Activated CD8-positive, alpha-beta T cell treated with anti-CD3 and anti-CD28 coated beads for 36 hours (primary cell): ENCODE measurements at regions not wholly inside any gene's neighbourhood (a gene's known extent, or its start where the extent isn't known, plus 50 kb on each side); places are given as distances from the start of the nearest gene placed in this dataset.

Experiments
- ATAC-seq: fragments of 200-7000 bp; cut with Tn5 transposase; one replicate; pipeline ENCODE4 v1.10.0; 2021; ENCODE audit warnings: mild to moderate bottlenecking, moderate library complexity
- CTCF ChIA-PET: fragments of 350-600 bp; sonication (Branson Sonifier 250); formaldehyde crosslinking; loops from one replicate; lab custom pipeline; 2021; ENCODE audit warnings: antibody characterized with exemption; lab: Charles Lee
- POLR2A ChIA-PET: fragments of 350-600 bp; sonication (Branson Sonifier 250); formaldehyde crosslinking; loops from one replicate; lab custom pipeline; 2021; ENCODE audit warnings: antibody characterized with exemption; lab: Charles Lee
- DNase-seq: peaks from one replicate; pipeline ENCODE4 v3.0.0-alpha.2; 2020
- H3K27ac Mint-ChIP-seq: one replicate; pipeline ENCODE4 v1.8.0; 2021; ENCODE audit warnings: mild to moderate bottlenecking, mixed read lengths
- H3K27me3 Mint-ChIP-seq: one replicate; pipeline ENCODE4 v1.8.0; 2021; ENCODE audit warnings: mixed read lengths
- H3K36me3 Mint-ChIP-seq: one replicate; pipeline ENCODE4 v1.8.0; 2021; ENCODE audit warnings: low read depth, mixed read lengths
- H3K4me1 Mint-ChIP-seq: one replicate; pipeline ENCODE4 v1.8.0; 2021; ENCODE audit warnings: low read depth, mixed read lengths
- H3K4me3 Mint-ChIP-seq: one replicate; pipeline ENCODE4 v1.8.0; 2021; ENCODE audit warnings: mild to moderate bottlenecking, moderate library complexity, mixed read lengths
- H3K9me3 Mint-ChIP-seq: one replicate; pipeline ENCODE4 v1.8.0; 2021; ENCODE audit warnings: mixed read lengths
- CTCF ChIP-seq: fragments of 200-600 bp; IDR thresholded peaks from one replicate; pipeline ENCODE4 v1.8.0; 2022; ENCODE audit warnings: antibody characterized with exemption, mild to moderate bottlenecking
- intact Hi-C: fragments of 100-400 bp; cut with micrococcal nuclease; formaldehyde crosslinking; loops from one replicate; pipeline ENCODE4 v1.10.0; 2022

- DNase-seq (no peak), ATAC-seq (no peak)
- H3K27me3 Mint-ChIP-seq: peaks cover 48% of the 10 kb centered on the region
- intact Hi-C loops: no loop called here
- H3K36me3 Mint-ChIP-seq: no peaks in the 10 kb centered on the region
- H3K4me3 Mint-ChIP-seq: no peak overlapping the region
- CTCF ChIA-PET: no interaction called here
- TF ChIP-seq CTCF: no peak
- H3K4me1 Mint-ChIP-seq: peaks cover 3% of the 10 kb centered on the region
- H3K9me3 Mint-ChIP-seq: no peaks in the 10 kb centered on the region
- H3K27ac Mint-ChIP-seq: no peak overlapping the region
- POLR2A ChIA-PET: no interaction called here
These were observed 63.4 kb upstream of the GATA2 start for GRCh38 chr3:128556384-128556783.

DNA sequence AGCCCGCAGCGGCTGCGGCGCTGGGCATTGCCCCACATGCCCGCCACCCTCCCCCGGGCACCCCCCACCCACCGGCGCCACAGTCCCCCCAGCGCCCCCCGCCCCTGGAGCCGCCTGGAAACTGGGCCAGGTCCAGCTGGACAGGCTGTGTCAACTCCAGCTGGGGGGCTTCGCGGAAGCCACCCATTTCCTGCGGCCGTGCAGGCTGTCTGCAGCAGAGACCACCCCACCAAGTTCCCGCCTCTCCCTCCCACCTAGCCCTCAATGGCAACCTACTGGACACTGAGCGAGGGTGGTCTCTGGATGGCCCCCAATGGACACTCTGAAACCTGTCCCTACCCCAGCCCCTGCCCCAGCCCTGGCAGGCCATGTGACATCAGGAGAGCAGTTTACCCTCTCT, 62.8 kb upstream of the GATA2 start:
- Mint-ChIP-seq H3K36me3 (no peaks in the 10 kb centered on the region), H3K27ac (no peak overlapping the region), H3K4me1 (peaks cover 3% of the 10 kb centered on the region), H3K4me3 (no peak overlapping the region), H3K9me3 (no peaks in the 10 kb centered on the region), H3K27me3 (peaks cover 47% of the 10 kb centered on the region)
- ATAC-seq (no peak), DNase-seq (no peak)
- POLR2A ChIA-PET: no interaction called here
- intact Hi-C loops: no loop called here
- CTCF ChIA-PET: no interaction called here
- TF ChIP-seq CTCF: no peak

GRCh38 chr3:128555098-128555825, 62.3 kb upstream of the GATA2 start:
- POLR2A ChIA-PET: no interaction called here
- TF ChIP-seq CTCF: no peak
- CTCF ChIA-PET: no interaction called here
- H3K4me3 Mint-ChIP-seq: no peak overlapping the region
- H3K27ac Mint-ChIP-seq: no peak overlapping the region
- peaks cover 3% of the 10 kb centered on the region for H3K4me1 Mint-ChIP-seq
- no peaks in the 10 kb centered on the region for H3K9me3 Mint-ChIP-seq
- peaks cover 47% of the 10 kb centered on the region for H3K27me3 Mint-ChIP-seq
- DNase-seq (no peak), ATAC-seq (peak; percentile 39)
- H3K36me3 Mint-ChIP-seq: no peaks in the 10 kb centered on the region
- intact Hi-C loops: no loop called here

- Mint-ChIP-seq H3K27ac (no peak overlapping the region), H3K27me3 (peaks cover 43% of the 10 kb centered on the region), H3K4me1 (peaks cover under 1% of the 10 kb centered on the region), H3K4me3 (no peak overlapping the region), H3K36me3 (no peaks in the 10 kb centered on the region), H3K9me3 (no peaks in the 10 kb centered on the region)
- ChIA-PET CTCF (interaction anchor here (1.4 kb wide), 1 partner anchor 54 kb away, joined by 3 read pairs; no protein-coding TSS in a partner anchor), POLR2A (no interaction called here)
- TF ChIP-seq CTCF: no peak
- ATAC-seq (no peak), DNase-seq (no peak)
- intact Hi-C loops: no loop called here
These were observed 61.6 kb upstream of the GATA2 start for GRCh38 chr3:128554465-128555097.

DNA sequence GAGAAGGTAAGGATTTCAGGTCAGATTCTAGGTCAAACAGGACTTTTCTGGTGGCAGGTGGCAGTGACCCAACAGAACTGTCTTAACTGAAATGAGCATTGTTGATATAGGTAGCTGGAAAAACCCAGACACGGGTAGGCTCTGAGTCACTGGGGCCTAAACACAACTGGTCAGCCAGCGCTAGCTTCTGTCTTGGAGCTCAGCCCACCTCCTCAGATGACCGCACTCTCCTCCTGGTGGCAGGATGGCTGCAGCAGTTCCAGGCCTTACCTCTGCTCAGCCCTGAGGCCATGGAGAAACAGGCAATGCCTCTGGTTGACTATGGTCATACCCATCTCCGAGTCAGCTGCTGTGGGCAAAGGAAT, 61.1 kb upstream of the GATA2 start:
- Mint-ChIP-seq H3K27ac (no peak overlapping the region), H3K4me3 (no peak overlapping the region), H3K4me1 (no peaks in the 10 kb centered on the region), H3K27me3 (peaks cover 40% of the 10 kb centered on the region), H3K9me3 (no peaks in the 10 kb centered on the region), H3K36me3 (no peaks in the 10 kb centered on the region)
- POLR2A ChIA-PET: no interaction called here
- CTCF ChIA-PET: interaction anchor here (1.4 kb wide), 1 partner anchor 54 kb away, joined by 3 read pairs; no protein-coding TSS in a partner anchor
- no peak for ATAC-seq
- DNase-seq: no peak
- intact Hi-C loops: no loop called here
- no peak for TF ChIP-seq CTCF
